GM19372 (cell line): ENCODE measurements at regions not wholly inside any gene's neighbourhood (a gene's known extent, or its start where the extent isn't known, plus 50 kb on each side); places are given as distances from the start of the nearest gene placed in this dataset.

Experiments
- ATAC-seq: cut with Tn5 transposase; IDR thresholded peaks from one replicate; pipeline ENCODE4 v1.9.1; 2021; ENCODE audit warnings: mild to moderate bottlenecking, low read depth, moderate library complexity; ENCODE audit not compliant: unreplicated experiment

GRCh38 chr2:188845692-188846091 lies 128.5 kb upstream of the COL3A1 start:
- ATAC-seq: no peak

- no peak for ATAC-seq
Measured at GRCh38 chr2:188848887-188849435, 125.2 kb upstream of the COL3A1 start.

GRCh38 chr2:188850786-188851185 lies 123.4 kb upstream of the COL3A1 start:
- ATAC-seq: no peak

GRCh38 chr2:188851311-188851710 lies 122.9 kb upstream of the COL3A1 start:
- ATAC-seq: no peak

- ATAC-seq: no peak
Measured at GRCh38 chr2:188851826-188852225, 122.3 kb upstream of the COL3A1 start.

- no peak for ATAC-seq
Measured at GRCh38 chr2:188852772-188853171, 121.4 kb upstream of the COL3A1 start.

GRCh38 chr2:188853307-188853706 lies 120.9 kb upstream of the COL3A1 start:
- no peak for ATAC-seq

- ATAC-seq: no peak
Measured at GRCh38 chr2:188865681-188866080, 108.5 kb upstream of the COL3A1 start.

GRCh38 chr2:188869550-188869949 lies 104.6 kb upstream of the COL3A1 start:
- ATAC-seq: no peak

GRCh38 chr2:188870289-188870688 lies 103.9 kb upstream of the COL3A1 start:
- no peak for ATAC-seq

GRCh38 chr2:188875104-188875503 lies 99.1 kb upstream of the COL3A1 start:
- no peak for ATAC-seq

- ATAC-seq: no peak
Measured at GRCh38 chr2:188878716-188879115, 95.5 kb upstream of the COL3A1 start.

- ATAC-seq: no peak
Measured at GRCh38 chr2:188880740-188881139, 93.4 kb upstream of the COL3A1 start.

- no peak for ATAC-seq
Measured at GRCh38 chr2:188881434-188881833, 92.7 kb upstream of the COL3A1 start.

GRCh38 chr2:188884046-188884445 lies 90.1 kb upstream of the COL3A1 start:
- no peak for ATAC-seq

GRCh38 chr2:188884517-188884916 lies 89.7 kb upstream of the COL3A1 start:
- no peak for ATAC-seq

GRCh38 chr2:188889187-188889586 lies 85.0 kb upstream of the COL3A1 start:
- no peak for ATAC-seq

GRCh38 chr2:188890755-188891154 lies 83.4 kb upstream of the COL3A1 start:
- ATAC-seq: no peak

- ATAC-seq: no peak
Measured at GRCh38 chr2:188892636-188893035, 81.5 kb upstream of the COL3A1 start.

- ATAC-seq: no peak
Measured at GRCh38 chr2:188893972-188894371, 80.2 kb upstream of the COL3A1 start.

GRCh38 chr2:188894979-188895378 lies 79.2 kb upstream of the COL3A1 start:
- ATAC-seq: no peak

GRCh38 chr2:188897096-188897495 lies 77.1 kb upstream of the COL3A1 start:
- no peak for ATAC-seq

- ATAC-seq: no peak
Measured at GRCh38 chr2:188898261-188898660, 75.9 kb upstream of the COL3A1 start.
